ENCODE measurements at regions not wholly inside any gene's neighbourhood (a gene's known extent, or its start where the extent isn't known, plus 50 kb on each side); places are given as distances from the start of the nearest gene placed in this dataset.

- no peak for DNase-seq (ENCODE audit: low spot score)
These were observed 213.1 kb upstream of the B3GAT1 start for GRCh38 chr11:134625151-134625550.

- DNase-seq (ENCODE audit: low spot score) = no peak
These were observed 212.3 kb upstream of the B3GAT1 start for GRCh38 chr11:134624166-134624920.

- DNase-seq (ENCODE audit: low spot score) = no peak
These were observed 211.7 kb upstream of the B3GAT1 start for GRCh38 chr11:134623711-134624110.

GRCh38 chr11:134622458-134622857, 210.4 kb upstream of the B3GAT1 start:
- DNase-seq (ENCODE audit: low spot score) = no peak

GRCh38 chr11:134617360-134617759, 205.3 kb upstream of the B3GAT1 start:
- DNase-seq (ENCODE audit: low spot score) = no peak

- DNase-seq (ENCODE audit: low spot score) = no peak
These were observed 204.0 kb upstream of the B3GAT1 start for GRCh38 chr11:134616038-134616437.

GRCh38 chr11:134615041-134615615, 203.1 kb upstream of the B3GAT1 start:
- DNase-seq (ENCODE audit: low spot score) = no peak

GRCh38 chr11:134614141-134614540, 202.1 kb upstream of the B3GAT1 start:
- no peak for DNase-seq (ENCODE audit: low spot score)

- no peak for DNase-seq (ENCODE audit: low spot score)
These were observed 201.6 kb upstream of the B3GAT1 start for GRCh38 chr11:134613646-134614045.

- DNase-seq (ENCODE audit: low spot score) = no peak
These were observed 200.3 kb upstream of the B3GAT1 start for GRCh38 chr11:134612140-134613030.

GRCh38 chr11:134611537-134611936, 199.5 kb upstream of the B3GAT1 start:
- DNase-seq (ENCODE audit: low spot score) = no peak

- no peak for DNase-seq (ENCODE audit: low spot score)
These were observed 198.3 kb upstream of the B3GAT1 start for GRCh38 chr11:134610116-134610910.

GRCh38 chr11:134609361-134610115, 197.5 kb upstream of the B3GAT1 start:
- no peak for DNase-seq (ENCODE audit: low spot score)

GRCh38 chr11:134607963-134608750, 196.1 kb upstream of the B3GAT1 start:
- no peak for DNase-seq (ENCODE audit: low spot score)

- DNase-seq (ENCODE audit: low spot score) = no peak
These were observed 194.2 kb upstream of the B3GAT1 start for GRCh38 chr11:134606251-134606650.

- DNase-seq (ENCODE audit: low spot score) = no peak
These were observed 192.8 kb upstream of the B3GAT1 start for GRCh38 chr11:134604886-134605285.

GRCh38 chr11:134599299-134599771, 187.3 kb upstream of the B3GAT1 start:
- DNase-seq (ENCODE audit: low spot score) = no peak

GRCh38 chr11:134598368-134598767, 186.3 kb upstream of the B3GAT1 start:
- DNase-seq (ENCODE audit: low spot score) = no peak

GRCh38 chr11:134597452-134597851, 185.4 kb upstream of the B3GAT1 start:
- DNase-seq (ENCODE audit: low spot score) = no peak

- no peak for DNase-seq (ENCODE audit: low spot score)
These were observed 184.4 kb upstream of the B3GAT1 start for GRCh38 chr11:134596404-134596803.
